Activated gamma-delta T cell treated with Interleukin-2 at 50 U/mL for 16 hours (primary cell): ENCODE measurements at regions not wholly inside any gene's neighbourhood (a gene's known extent, or its start where the extent isn't known, plus 50 kb on each side); places are given as distances from the start of the nearest gene placed in this dataset.

ENCODE experiments used
- DNase-seq: peaks from one replicate; pipeline ENCODE4 v3.0.0-alpha.2; 2020

DNA sequence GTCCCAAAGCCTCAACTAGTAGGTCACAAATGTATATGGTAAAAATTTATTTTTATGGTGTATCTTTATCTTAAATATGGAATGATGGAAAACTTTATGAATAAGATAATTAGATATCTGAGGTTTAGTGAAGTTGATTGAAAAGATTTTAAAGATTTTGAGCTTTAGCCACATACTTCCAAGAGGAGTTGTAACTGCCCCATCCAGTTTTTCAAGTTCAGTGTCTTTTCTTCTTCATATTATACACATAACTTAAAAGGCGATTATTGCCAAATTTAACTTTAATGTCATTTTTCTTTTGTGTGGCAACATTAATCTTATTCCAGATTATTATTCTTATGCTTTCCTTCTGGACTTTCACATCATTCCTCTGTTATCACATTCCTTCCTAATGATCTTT lies 266.4 kb downstream of the TINAG start:
- DNase-seq: no peak

DNA sequence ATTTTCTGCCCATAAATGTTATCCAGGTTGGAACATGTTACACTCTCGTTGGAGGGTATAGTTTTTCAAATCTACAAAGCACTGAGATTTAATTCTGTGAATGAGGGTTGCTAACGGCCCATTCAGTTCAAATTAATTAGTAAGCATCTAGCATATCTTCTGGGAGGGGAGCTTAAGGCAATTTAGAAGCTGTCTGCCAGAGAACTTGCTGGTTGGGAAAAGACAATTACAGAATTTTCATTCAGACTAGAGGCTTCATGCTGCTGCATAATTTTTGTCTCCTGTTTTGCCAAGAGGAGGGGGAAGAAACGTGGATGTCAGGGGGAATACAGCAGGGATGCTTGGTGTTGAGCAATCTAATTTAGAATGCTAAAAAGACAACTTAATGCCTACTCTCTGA lies 268.3 kb upstream of the FAM83B start:
- no peak for DNase-seq

DNA sequence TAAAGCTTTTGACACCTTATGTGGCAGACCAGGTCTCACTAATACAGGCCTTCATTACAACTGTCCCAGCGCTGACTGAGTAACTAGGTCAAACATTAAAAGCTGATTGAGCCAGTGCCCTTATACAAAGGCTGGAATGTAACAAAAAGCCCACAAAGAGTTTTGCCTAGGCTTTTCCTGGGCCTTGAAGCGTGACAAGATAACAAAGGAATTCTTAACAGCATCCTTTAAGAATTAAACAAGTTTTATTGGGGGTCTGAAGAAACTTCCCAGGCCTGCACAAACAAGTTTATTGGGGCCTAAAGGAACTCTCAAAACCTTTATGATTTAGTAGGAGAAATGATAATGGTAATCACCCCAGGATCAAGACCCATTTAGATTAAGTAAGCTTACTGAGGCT lies 267.6 kb upstream of the FAM83B start:
- DNase-seq: no peak

DNA sequence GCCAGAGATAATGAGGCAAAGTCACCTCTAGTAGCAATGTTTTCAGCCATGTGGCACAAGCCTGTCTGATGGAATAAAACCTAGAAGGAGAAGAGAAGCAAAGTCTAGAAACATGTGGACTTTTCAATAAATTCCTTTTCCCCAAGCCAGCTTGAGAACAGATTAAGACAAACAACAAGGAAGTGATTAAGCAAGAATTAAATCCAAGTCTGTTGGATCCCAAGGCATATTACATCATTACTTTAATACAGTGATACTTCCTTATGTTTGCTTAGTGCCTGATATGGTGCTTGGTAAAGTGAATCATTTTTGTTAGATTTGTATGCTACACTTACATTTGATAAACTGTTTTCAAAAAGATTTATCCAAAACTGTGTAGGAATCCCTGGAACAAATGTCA lies 260.3 kb upstream of the FAM83B start:
- DNase-seq: no peak

DNA sequence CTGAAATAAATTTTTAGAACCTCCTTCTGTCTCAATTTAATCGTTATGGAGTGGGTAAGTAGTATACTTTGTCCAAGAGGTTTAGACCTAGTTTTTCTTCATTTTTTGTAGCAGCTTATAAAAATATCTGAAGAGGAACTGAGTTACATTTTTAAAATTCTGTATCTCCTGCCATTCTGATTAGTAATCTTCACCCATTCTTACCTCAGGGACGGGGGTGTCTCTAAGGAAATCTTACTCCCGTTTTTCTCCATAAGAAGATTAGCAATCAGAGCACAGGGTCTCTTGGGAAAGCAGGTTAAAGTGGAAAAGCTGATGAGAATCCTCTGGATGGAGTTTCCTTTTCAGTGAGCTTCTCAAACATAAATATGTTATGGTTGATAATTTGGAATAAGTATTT lies 259.3 kb upstream of the FAM83B start:
- no peak for DNase-seq

DNA sequence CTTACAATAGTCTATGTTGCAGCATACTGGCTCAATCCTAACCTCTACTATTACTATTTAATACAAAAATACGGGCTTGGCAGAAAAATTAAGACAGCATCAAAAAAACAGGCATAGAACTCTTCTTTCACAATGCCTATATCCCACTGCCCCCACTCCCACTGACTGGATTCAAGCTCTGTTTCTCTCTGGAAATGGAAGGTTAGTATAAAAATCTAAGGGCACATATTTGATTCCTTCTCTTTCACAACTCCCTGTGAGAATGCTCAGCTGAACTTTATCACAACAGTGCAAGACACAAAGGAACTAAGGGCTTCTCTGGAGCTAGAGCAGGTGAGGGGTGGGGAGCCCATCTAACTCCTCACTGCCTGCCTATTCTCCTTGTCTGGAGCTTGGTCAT lies 258.4 kb upstream of the FAM83B start:
- no peak for DNase-seq

DNA sequence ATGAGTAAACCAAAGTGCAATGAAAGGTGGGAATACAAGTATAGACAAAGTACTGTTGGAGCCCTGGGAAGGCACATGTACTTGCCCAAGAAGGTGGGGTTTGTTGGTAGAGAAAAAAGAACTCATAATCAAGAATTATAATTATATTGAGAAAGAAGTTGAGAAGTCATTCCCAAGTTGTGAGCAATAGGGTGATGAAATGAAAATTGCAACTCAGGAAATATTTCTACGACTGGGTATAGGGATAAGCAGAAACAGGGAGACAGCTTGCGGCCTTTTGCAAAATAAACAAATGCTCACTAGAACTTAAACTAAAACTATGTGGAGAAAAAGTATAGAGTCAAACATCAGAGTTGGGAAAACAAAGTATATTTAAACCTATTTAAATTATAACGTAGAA lies 250.7 kb upstream of the FAM83B start:
- no peak for DNase-seq

DNA sequence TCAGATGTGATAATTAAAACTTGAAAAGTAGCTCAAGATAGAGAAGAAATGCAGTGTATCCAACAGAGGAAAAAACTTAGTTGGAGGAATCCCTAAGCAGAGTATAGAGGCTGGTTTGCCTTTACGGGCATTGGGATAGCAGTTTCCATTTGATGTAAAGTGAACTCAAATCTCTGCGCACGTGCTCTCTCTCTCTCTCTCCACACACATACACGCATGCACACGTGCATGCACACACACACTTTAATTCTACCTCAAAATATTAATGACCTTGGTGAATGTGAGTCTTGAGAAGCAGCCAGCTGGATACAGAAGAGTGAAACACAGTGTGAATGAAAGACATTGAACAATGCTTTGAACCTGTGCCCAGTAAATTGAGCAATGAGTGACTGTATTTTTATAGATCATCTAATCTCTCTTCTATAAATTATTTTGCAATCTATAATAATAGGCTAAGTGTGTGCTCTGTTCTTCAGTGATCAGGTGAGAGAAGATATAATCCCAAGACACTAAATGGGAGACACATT lies 247.7 kb upstream of the FAM83B start:
- no peak for DNase-seq

DNA sequence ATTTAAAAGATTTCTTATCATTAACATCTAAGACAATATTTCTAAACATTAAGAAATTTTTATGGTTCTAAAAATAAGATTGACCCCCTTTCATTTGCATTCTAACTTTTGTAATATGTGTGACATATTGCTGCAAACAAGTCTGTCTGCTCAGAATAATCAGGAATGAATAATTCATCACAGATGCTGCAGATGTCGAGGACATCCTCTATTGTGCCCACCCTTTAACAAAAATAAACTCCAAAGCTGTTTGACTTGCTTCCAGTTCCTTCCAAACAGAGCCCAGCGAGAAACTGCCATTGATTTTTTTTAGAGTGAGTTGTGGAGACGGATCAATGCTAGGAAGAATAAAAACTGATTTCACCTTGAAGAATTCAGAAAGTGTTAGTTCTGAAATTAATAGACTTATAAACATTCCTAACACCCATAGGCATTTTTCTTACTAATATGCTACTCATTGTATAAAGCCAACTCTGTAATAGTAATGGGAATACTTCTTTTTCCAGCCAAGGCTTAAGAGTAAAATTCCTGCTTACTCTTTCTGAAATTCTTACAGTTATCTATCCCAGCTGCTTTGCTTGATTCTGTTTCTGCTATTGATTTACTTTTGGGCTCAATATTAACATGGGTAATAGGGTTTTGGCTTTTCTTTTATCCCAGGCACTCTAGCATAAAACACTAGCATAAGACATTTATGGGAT lies 244.8 kb upstream of the FAM83B start:
- DNase-seq: no peak

DNA sequence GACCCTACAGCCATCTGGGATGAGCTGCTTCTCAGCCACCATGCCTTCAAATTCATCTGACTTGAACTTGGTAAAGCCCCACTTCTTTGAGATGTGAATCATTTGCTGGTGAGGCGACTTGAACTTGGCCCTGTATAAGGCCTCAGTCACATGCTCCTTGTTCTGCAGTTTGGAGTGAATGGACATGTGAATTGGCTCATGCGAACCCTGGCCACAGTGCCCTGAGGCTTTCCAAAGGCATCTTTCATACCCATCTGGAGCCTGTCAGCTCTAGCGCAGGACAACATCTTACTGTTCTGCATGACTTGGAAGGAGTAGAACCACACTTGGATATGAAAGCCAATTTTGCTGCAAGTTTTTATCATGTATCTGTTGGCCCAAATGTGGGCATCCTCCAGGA lies 244.0 kb upstream of the FAM83B start:
- no peak for DNase-seq

DNA sequence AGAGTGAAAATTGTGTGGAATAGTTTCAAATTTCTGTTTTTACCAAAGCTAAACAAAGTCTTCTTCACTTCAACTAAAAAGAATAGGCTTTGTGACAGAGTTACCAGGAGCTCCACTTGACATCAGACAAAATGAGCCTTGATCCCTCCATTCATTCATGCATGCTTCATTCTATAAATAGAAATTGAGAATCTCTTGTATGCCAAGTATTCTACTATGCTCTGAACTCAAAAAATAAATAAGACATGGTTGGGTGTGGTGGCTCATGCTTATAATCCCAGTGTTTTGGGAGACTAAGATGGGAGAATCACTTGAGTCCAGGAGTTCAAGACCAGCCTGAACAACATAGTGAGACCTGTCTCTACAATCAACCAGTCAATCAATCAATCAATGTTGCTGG lies 236.6 kb upstream of the FAM83B start:
- DNase-seq: no peak

DNA sequence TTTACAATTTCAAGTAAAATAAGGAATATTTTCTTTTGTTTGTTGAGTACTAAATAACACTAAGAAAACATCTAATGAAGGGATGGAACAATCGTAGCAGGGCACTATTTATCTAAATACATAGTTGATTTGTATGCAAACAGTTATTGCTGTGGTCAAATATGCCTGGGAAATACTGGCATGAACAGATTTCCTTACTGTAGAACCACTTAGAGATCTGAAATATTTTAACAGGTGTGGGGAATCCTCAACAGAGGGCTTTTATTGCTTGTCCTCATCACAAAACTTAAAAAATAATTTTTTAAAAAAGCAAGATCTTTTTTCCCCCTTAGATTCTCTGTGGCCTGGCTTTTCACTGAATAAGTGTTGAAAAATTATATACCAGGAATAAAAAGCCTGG lies 233.0 kb upstream of the FAM83B start:
- DNase-seq: no peak

DNA sequence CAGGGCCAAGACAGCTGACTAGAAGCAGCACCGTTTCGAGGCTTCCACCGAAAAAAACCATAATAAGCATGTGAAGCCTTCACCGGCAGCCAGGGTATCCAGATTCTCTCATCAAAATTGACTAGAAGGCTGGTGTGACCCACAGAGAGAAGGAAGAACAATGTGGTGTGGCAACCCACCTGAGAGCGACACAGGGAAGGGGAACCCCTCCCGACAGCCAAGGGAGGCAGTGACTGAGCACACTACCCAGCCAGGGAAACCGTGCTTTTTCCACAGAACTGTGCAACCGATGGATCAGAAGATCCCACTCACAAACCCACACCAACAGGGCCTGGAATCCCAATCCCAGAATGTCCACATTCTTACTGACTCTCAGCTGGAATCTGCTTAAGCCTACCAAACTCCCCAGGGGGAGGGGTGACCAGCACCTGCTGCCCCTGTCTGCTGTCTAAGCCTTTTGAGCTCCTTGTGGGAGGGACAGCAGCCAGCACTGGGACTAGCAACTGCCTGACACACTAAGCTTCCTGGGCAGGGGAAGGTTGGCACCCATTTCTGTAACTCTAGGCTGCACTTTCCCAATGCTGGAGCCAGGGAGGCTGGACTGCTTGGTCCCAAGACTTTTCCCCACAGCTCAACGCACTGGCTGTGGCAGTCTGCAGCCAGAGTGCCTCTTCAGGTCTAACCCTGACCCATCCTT lies 231.9 kb upstream of the FAM83B start:
- DNase-seq: no peak

DNA sequence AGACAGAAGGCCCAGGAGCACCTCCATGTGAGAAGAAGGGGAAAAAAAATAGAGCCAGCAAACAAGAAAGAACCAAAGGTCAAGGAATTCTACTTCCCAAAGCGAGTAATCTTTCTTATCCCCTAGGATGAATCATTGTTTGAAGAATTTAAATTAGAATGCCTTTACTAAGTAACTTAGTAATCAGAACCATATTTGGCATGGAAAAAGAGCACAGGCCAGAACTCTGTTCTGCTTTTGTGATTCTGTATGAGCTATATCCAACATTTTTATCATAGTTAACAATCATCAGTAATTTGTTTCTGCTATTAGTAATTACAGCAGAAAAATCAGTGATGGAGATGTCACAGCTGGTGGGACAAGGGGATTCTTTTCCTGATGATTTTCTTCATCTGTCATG lies 228.8 kb upstream of the FAM83B start:
- no peak for DNase-seq

DNA sequence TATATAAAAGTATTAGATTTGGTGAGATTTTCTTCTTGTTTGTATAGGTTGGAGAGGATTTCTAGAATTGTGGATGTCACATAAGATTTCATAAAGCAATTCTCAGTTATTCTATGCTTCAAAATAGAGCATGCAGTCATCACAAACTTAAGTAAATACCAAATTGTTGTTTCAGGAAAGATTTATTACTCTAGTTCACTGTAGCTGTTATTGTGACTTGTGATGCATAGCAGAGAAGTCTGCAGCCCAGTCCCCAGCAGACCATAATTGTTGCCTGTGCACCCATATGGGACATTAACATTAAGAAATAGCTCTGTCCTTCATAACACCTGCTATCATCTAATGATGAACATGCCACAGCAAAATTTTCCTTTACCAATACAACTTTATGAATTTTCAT lies 228.0 kb upstream of the FAM83B start:
- no peak for DNase-seq

DNA sequence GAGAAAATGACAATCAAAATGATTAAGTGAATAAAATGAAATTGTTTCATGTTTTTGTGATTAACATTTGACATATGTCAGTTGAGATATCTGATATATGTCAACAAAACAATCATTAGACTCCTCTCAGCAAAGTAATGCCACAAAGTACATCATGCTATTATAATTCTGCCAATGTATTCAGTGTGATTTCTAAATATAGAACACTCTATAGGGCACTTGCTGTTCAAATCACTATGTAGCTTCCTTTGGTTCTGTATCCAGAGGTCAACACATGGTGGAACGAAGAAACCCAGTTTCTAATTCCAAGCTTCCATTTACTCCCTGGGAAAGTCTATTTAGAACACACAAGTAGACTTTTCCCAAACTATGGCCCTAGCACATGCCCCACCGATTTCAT lies 227.5 kb upstream of the FAM83B start:
- DNase-seq: no peak

DNA sequence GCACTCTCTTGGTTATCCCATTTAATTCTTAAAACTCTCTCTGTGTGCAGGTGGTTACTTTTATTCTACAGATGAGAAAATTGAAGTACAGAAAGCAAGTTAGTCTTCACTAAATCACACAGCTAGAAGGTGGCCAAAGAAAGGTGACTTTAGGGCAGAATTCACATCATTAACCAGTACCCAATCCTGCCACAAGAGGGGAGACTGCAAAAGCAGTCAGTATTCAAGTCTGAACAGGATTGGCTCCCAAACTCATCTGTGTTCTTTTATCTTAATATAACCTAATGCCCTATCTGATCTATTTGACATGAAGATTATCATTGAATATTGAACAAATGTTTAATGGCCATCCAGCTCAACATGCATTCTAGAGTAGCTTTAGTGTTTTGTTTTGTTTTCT lies 225.3 kb upstream of the FAM83B start:
- DNase-seq: no peak

DNA sequence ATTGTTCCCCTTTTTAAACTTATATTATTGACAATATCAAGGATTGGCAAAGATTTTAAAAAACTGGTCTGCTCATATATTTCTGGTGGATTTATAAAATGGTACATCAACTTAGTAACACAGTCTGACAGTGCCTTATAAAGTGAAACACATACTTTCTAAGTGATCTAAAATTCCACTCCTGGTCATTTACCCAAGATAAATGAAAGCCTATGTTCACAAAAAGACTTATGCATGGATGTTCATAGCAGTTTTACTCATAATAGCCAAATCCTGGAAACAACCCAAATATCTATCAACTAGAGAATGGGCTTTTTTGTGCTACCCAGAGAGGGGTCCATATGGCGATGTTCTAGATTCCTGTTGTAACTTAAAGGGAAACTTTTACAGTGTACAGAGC lies 222.4 kb upstream of the FAM83B start:
- DNase-seq: no peak

DNA sequence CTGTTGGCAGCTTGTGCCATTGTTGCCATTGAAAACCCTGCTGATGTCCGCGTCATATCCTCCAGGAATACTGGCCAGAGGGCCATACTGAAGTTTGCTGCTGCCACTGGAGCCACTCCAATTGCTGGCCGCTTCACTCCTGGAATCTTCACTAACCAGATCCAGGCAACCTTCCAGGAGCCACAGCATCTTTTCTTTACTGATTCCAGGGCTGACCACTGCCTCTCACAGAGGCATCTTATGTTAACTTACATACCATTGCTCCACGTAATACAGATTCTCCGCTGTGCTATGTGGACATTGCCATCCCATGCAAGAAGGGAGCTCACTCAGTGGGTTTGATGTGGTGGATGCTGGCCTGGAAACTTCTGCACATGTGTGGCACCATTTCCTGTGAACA lies 221.8 kb upstream of the FAM83B start:
- DNase-seq: no peak

DNA sequence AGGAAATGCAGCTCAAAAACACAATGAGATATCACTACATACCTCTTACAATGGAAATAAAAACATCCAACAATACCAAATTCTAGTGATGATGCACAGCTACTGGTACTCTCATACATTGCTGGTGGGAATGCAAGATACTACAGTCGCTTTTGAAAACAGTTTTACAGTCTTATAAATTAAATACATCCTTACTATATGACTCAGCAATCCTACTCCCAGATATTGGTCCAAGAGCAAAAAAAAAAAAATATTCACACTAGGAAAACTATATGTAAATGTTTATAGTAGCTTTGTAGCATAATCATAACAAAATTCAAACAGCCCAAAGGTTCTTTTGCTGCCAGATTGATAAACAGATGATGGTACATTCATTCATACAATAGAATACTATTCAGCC lies 217.4 kb upstream of the FAM83B start:
- DNase-seq: no peak

DNA sequence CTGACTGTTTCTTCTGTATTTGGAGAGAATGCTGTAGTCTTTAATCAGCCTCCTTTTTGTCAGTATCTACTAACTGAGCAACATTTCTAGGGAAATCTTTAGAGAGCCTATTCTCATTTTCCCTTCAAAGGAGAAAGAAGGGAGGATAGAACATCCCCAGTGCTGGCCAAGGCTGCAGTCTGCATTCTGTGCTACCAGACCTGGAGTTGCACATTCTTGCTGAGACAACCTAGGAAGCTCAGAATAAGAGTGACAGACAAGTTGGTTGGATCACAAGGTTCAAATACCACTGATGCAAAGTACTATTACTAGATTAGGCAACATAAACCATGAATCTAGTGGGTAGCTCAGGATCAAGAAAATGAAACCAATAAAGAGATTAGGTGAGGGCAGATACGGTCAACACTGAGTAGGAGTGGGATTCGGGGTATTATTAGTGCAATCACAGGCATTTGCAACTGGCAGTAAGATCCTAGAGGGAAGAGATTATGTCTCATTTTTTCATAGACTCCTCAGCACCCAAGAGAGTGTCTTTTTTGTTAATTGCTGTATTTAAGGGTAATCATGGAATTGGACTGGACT lies 213.5 kb upstream of the FAM83B start:
- DNase-seq: no peak

DNA sequence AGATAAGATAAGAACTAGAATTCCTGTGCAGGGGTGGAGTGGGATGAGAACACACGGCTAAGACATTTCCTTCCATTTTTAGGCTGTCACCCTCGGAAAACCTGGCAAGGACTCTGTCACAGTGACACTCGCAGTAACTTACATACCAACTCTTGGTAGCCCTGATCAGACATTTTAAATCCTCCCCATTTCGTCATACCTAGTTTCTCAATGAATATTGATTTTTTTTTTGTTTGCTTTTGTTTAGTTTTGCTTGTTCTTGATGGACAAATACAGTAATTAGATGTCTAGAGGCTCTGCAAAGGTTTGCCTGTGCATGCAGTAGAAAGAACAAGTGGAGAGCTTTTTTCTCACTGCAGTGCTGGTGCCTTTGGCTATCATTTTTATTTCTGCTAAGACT lies 213.0 kb upstream of the FAM83B start:
- no peak for DNase-seq

DNA sequence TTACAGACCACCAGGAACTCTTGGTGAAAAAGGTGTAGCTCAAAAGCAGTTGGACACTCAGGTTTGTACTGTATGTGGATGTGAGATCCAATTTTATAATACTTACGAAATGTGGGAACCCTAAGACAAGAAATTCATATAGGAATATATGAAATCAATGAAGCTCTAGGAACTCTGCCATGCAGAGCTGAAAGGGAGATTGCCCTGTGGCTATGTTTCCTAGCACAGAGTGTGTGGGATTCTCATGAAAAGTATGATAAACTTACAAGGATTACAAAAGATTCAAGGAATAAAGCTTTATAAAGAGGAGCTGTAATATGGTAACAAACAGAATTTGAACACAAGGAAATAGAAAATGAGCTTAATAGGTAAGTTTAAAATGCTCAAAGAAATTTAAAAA lies 205.7 kb upstream of the FAM83B start:
- DNase-seq: no peak
